NCI-H226 (cell line): ENCODE measurements at regions not wholly inside any gene's neighbourhood (a gene's known extent, or its start where the extent isn't known, plus 50 kb on each side); places are given as distances from the start of the nearest gene placed in this dataset.

ENCODE experiments used
- DNase-seq: peaks from one replicate; pipeline ENCODE4 v3.0.0-alpha.2; 2015

- DNase-seq = no peak
These were observed 202.9 kb downstream of the NXNL2 start for GRCh38 chr9:88737876-88738275.

GRCh38 chr9:88738709-88739108, 203.7 kb downstream of the NXNL2 start:
- DNase-seq = no peak

DNA sequence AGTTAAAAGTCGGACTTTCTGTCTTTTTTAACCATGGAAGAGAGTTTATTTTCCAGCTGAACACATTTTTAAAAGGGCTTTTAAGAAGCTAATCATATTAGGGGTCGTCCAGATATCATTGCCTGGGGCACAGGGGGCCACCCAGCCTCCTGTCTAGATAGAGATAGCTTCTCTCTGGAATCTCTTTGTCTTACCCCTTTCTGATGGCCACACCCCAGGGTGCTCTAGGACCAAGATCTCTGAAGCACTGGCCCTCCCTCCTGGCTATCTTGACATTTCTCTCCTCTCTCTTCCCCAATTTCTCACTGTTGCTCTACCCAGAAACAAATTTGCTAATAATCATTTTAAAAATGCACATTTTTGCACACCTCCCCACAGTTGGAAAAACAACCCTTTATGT, 204.4 kb downstream of the NXNL2 start:
- DNase-seq = no peak

DNA sequence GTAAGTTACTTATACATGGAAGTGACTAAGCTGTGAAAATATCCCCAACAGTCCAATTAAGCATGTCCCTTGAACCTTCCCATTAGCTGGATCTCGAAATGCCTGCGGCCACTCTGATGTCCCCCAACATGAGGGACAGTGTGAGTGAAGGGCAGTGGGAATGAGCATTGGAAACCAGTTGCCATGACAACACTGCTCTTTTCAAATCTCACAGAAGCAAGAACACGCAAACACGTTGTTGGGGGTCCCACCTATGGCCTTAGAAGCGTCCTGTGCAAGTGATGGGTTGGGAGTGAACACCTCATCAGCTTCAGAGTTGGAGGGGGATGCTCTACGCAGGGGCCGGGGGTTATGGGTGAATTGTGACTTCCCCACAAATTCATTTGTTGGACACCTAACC, 205.9 kb downstream of the NXNL2 start:
- DNase-seq = no peak

GRCh38 chr9:88741335-88741734, 206.4 kb downstream of the NXNL2 start:
- no peak for DNase-seq

- DNase-seq = no peak
These were observed 207.5 kb downstream of the NXNL2 start for GRCh38 chr9:88742483-88742882.

DNA sequence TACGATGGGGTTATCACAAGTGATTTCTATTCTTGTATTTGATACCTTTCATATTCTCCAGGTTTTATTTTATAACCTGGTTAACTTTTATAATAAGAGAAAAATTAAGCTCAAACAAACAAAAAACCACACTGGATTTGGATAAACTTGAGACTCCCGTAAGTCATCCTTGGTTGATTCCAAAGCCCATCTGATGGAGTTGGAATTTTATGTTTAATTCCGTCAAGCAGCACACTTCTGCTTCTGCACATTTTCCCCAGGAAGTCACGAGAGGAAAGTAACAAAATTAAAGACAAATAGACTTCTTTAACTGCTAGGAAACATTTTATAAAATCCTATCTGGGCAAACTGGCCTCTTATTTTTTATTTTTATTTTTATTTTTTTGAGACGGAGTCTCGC, 207.9 kb downstream of the NXNL2 start:
- no peak for DNase-seq

- DNase-seq = no peak
These were observed 210.5 kb downstream of the NXNL2 start for GRCh38 chr9:88745276-88746001.

DNA sequence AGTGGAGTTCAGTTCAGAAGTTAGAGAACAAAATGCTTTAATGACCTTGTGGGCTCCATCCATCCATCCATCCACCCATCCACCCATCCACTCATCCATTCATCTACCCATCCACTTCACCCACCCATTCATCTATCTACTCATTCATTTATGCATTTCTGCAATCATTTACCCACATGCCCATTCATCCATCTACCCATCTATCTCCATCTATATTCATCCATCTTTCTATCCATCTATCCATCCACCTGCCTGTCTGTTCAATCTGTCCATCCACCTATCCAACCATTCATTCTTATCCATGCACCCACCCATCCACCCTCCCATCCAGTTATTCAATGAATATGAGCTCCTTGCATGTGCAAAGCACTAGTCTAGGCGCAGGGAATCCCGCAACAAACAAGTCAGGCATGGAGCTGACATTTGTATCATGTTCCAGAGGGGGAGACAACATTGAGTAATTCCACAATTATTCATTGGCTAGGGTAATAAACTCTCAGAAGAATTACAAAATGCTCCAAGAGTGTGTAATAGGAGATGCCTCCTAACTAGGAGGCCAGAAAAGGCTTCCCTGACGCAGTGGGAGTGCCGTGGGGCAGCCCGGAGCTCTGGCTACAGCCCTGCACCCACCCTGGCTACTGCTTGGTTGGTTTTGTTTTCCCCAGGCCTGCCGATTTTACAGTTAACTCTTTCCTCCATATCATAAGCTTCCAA, 211.2 kb downstream of the NXNL2 start:
- peak; percentile 83 for DNase-seq

GRCh38 chr9:88746743-88747398, 211.9 kb downstream of the NXNL2 start:
- DNase-seq = no peak

- DNase-seq = peak; percentile 79
These were observed 212.8 kb downstream of the NXNL2 start for GRCh38 chr9:88747768-88748167.

DNA sequence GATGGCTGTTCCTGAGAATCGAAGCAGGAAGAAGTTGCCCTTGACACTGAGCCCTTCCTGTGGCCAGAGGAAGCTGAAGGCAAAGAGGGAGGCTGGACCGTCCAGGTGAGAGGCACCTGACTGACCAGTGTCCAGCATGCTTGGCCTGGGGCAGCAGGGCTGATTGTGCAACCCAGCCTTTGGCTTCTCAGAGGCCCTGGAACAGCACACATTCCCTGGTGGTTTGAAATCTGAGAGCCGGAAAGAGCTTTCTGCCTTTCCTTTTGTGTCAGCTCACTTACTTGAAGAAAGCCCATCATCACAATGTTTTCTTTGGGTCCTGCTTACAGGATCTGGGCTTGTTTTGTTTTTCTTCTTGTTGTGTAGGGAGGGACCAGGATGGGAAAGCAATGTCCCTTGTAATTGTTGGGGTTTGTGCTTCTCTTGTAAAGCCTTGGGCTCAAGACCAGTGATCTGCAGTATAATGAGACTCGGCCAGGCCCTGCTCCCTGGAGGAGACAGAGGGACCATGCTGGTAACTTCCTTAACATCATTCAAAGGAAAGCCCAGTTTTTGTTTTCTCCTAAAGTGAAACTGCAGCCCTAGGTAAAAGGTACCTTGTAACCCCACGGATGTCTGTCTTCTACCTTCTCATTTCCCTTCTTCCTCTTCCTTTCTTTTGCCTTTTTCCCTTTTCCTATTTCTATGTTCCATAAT, 213.7 kb downstream of the NXNL2 start:
- peak; percentile 26 for DNase-seq

- DNase-seq = no peak
These were observed 214.4 kb downstream of the NXNL2 start for GRCh38 chr9:88749420-88749819.

DNA sequence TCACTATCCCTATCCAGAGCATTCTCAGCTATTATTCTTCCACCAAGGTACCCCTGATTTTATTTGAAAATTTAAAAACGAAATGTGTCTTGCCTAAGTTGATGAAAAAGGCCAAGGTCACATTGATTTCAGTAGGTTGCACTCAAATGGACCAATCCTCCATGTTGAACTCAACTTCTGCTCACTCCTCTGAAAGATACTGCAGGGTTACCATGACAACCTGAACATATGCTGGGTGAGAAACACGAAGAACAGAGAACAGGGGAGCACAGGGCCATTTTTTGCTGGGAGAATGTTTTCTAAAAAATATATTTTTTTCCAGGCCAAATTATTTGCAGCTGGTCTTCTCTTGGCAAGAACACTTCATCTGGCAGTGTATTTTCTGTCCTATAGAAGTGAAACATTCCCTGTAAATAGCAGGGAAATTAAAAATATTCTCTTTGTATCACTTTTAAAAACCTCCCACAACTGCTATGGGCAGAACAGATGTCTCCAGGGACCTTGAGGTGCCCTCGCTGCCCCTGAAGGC, 215.9 kb downstream of the NXNL2 start:
- DNase-seq = no peak

DNA sequence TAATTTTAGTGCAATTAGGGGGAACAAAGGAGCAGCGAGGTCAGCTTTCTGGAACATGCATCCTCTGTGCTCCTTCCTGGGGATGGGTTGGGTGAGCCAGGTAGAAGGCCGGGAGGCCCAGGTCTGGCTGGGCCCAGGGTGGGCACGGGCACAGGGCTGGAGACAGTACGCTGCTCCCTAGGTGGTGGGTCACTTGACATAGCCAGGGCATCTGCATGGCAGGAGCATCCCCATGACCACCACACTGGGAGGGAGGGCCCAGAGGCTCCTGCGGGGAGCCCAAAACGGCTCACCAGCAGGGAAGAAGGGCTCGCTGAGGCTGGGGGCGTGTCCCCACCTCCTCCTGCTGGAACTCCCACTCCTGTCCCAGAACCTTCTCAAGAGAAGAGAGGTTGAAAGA, 216.8 kb downstream of the NXNL2 start:
- DNase-seq = no peak

- no peak for DNase-seq
These were observed 218.9 kb downstream of the NXNL2 start for GRCh38 chr9:88753691-88754367.

DNA sequence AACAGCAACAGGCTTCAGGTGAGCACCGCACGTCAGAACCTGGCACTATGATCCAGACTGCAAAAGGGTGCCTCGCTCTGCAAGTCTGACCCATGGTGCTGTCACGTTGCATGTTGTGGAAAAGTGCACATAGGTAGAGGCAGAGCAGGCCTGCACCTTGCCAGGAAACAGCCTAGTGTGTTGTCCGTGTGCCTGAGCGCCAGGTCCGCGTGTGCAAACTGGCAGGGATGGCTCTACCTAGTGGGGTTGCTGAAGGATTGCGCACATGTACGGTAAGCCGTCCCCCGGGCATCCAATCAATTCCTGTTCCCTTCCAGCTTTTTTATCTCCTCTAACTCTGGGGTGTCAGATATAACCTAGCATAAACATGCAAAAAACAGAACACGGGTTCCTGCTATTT, 219.5 kb downstream of the NXNL2 start:
- no peak for DNase-seq

- no peak for DNase-seq
These were observed 219.9 kb downstream of the NXNL2 start for GRCh38 chr9:88754886-88755285.

- no peak for DNase-seq
These were observed 222.5 kb downstream of the NXNL2 start for GRCh38 chr9:88757406-88758010.

DNA sequence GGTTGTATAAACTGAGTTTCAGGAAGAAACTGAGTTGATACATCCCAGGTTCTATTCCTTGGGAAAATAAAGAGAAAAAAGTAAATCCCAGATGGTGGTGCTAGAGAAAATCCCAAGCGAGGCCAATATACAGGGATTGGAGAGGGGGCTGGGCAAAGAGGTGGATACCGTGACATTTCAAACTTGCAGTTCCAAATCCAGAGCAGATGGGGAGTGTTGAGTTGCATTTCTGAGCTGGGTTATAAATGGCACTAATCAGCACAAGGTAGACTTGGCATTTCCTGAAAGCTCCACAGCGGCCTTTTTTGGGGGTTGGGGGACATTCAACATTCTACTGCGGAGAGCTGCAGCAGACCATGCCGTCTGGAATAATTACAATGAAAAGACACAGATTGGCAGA, 224.4 kb downstream of the NXNL2 start:
- no peak for DNase-seq

- peak; percentile 84 for DNase-seq
These were observed 224.3 kb upstream of the S1PR3 start for GRCh38 chr9:88766778-88767503.

DNA sequence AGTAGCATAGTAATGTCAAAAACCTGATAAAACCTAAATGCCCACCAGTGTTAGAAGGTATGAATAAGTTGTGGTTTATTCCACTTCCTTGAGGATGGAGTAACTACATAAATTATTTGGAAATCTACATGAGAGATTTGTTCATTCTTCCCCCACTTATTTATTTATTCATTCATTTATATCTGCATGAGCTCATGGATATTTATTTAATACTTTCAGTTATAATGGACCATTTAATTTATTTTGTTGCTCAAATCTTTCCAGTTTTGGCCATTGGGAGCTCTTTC, 223.8 kb upstream of the S1PR3 start:
- peak; percentile 56 for DNase-seq
